CD4-positive, alpha-beta T cell (primary cell): ENCODE measurements at regions not wholly inside any gene's neighbourhood (a gene's known extent, or its start where the extent isn't known, plus 50 kb on each side); places are given as distances from the start of the nearest gene placed in this dataset.

Experiments
- ATAC-seq: fragments of 200-7000 bp; cut with Tn5 transposase; one replicate; pipeline ENCODE4 v1.10.0; 2022; ENCODE audit warnings: mild to moderate bottlenecking; ENCODE audit not compliant: poor library complexity
- CTCF ChIA-PET: fragments of 350-600 bp; sonication (Branson Sonifier 250); formaldehyde crosslinking; loops from one replicate; lab custom pipeline; 2021; ENCODE audit warnings: antibody characterized with exemption, inconsistent platforms; lab: Charles Lee
- POLR2A ChIA-PET: fragments of 350-600 bp; sonication (Branson Sonifier 250); formaldehyde crosslinking; loops from one replicate; lab custom pipeline; 2021; ENCODE audit warnings: antibody characterized with exemption, inconsistent platforms; lab: Charles Lee
- DNase-seq, 14 experiments: peaks; one replicate each; pipeline ENCODE4 v3.0.0-alpha.2; 2013 to 2020; ENCODE audit warnings: mixed read lengths in 2 of 14
- H3K27ac ChIP-seq, 2 donors: one replicate each; pipeline versions ENCODE4 v1.5.1 to v1.7.0; 2013; ENCODE audit warnings: low read length in 2 of 2, low read depth in 1 of 2, mild to moderate bottlenecking in 1 of 2
- H3K27me3 ChIP-seq, 2 experiments: 1 replicate in 1 of 2; 2 replicates in 1 of 2; pipeline versions ENCODE4 v1.6.1 to v1.7.0; 2013; ENCODE audit warnings: low read length in 2 of 2, control low read depth in 1 of 2, mild to moderate bottlenecking in 1 of 2, moderate library complexity in 1 of 2; ENCODE audit not compliant: insufficient read depth in 2 of 2, control insufficient read depth in 1 of 2
- H3K36me3 ChIP-seq: one replicate; pipeline ENCODE4 v1.6.1; 2013; ENCODE audit warnings: low read length, control low read depth; ENCODE audit not compliant: insufficient read depth
- H3K4me1 ChIP-seq: one replicate; pipeline ENCODE4 v1.6.1; 2013; ENCODE audit warnings: low read length, control low read depth; ENCODE audit not compliant: insufficient read depth
- H3K4me3 ChIP-seq: one replicate; pipeline ENCODE4 v1.5.1; 2013; ENCODE audit warnings: mild to moderate bottlenecking, low read length, moderate library complexity
- H3K9me3 ChIP-seq, 2 experiments: 1 replicate in 1 of 2; 2 replicates in 1 of 2; pipeline versions ENCODE4 v1.6.1 to v1.7.0; 2013; ENCODE audit warnings: low read length in 2 of 2, mild to moderate bottlenecking in 2 of 2, control low read depth in 1 of 2, moderate library complexity in 1 of 2; ENCODE audit not compliant: control insufficient read depth in 1 of 2, insufficient read depth in 1 of 2
- H3K27ac Mint-ChIP-seq: one replicate; pipeline ENCODE4 v1.8.0; 2020; ENCODE audit warnings: mixed read lengths
- H3K27me3 Mint-ChIP-seq: one replicate; pipeline ENCODE4 v1.8.0; 2021; ENCODE audit warnings: mixed read lengths
- H3K36me3 Mint-ChIP-seq: one replicate; pipeline ENCODE4 v1.8.0; 2021; ENCODE audit warnings: low read depth, mixed read lengths
- H3K4me1 Mint-ChIP-seq: one replicate; pipeline ENCODE4 v1.8.0; 2021; ENCODE audit warnings: low read depth, mixed read lengths
- H3K4me3 Mint-ChIP-seq: one replicate; pipeline ENCODE4 v1.8.0; 2020; ENCODE audit warnings: mild to moderate bottlenecking, mixed read lengths
- H3K9me3 Mint-ChIP-seq: one replicate; pipeline ENCODE4 v1.8.0; 2020; ENCODE audit warnings: mixed read lengths
- intact Hi-C, 2 experiments: fragments of 100-400 bp; cut with DNase I in 1 of 2; cut with micrococcal nuclease in 1 of 2; formaldehyde crosslinking; loops; one replicate each; pipeline versions ENCODE4 v1.15.1 to v1.9.0; 2023 to 2025; cut with DNase I, micrococcal nuclease
- TF ChIP-seq, protein P1 (sequence below): fragments of 200-600 bp; IDR thresholded peaks from one replicate; pipeline ENCODE4 v1.8.0; 2022; ENCODE audit warnings: antibody characterized with exemption, mild to moderate bottlenecking

DNA sequence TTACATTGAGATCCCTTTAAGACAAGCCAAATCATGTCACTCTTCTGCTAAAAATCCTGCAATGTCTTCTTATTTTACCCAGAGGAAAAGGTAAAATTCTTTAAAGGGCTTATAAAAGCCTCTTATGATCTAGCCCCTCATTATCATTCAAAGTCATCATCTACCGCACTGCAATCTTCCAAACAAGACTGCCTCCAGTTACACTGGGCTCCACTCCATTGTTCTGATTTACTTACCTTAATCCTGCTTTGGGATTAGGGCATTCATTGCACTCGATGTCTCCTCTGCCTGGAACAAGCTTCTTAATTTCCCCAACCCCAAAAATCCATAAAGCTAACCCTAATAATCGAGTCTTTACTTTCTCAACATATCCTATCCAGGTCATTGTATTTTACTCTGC, 269.1 kb downstream of the PCDH18 start:
- Mint-ChIP-seq H3K4me1 (no peaks in the 10 kb centered on the region), H3K27me3 (no peaks in the 10 kb centered on the region), H3K9me3 (peaks cover 11% of the 10 kb centered on the region), H3K4me3 (no peak overlapping the region), H3K36me3 (no peaks in the 10 kb centered on the region), H3K27ac (no peak overlapping the region)
- Histone ChIP-seq H3K36me3 (no peaks in the 10 kb centered on the region), H3K27me3 (no peaks in the 10 kb centered on the region), H3K27ac (no peak overlapping the region), H3K4me1 (no peaks in the 10 kb centered on the region), H3K4me3 (no peak overlapping the region), H3K9me3 (no peaks in the 10 kb centered on the region)
- ChIA-PET POLR2A (no interaction called here), CTCF (no interaction called here)
- intact Hi-C loops: no loop called here
- TF ChIP-seq, protein P1, sequence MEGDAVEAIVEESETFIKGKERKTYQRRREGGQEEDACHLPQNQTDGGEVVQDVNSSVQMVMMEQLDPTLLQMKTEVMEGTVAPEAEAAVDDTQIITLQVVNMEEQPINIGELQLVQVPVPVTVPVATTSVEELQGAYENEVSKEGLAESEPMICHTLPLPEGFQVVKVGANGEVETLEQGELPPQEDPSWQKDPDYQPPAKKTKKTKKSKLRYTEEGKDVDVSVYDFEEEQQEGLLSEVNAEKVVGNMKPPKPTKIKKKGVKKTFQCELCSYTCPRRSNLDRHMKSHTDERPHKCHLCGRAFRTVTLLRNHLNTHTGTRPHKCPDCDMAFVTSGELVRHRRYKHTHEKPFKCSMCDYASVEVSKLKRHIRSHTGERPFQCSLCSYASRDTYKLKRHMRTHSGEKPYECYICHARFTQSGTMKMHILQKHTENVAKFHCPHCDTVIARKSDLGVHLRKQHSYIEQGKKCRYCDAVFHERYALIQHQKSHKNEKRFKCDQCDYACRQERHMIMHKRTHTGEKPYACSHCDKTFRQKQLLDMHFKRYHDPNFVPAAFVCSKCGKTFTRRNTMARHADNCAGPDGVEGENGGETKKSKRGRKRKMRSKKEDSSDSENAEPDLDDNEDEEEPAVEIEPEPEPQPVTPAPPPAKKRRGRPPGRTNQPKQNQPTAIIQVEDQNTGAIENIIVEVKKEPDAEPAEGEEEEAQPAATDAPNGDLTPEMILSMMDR: no peak
- no peak for DNase-seq
- ATAC-seq: no peak

DNA sequence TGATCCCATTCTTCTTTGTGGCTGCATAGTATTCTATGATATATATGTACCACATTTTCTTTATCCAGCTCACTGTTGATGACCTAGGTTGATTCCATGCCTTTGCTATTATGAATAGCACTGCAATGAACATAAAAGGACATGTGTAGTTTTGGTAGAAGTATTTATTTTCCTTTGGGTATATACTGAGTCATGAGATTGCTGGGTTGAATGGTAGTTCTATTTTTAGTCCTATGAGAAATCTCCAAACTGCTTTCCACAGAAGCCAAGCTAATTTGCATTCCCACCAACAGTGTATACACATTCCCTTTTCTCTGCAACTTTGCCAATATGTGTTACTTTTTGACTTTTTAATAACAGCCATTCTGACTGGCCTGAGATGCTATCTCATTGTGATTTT, 278.3 kb downstream of the PCDH18 start:
- Mint-ChIP-seq H3K27me3 (no peaks in the 10 kb centered on the region), H3K27ac (no peak overlapping the region), H3K36me3 (no peaks in the 10 kb centered on the region), H3K9me3 (no peaks in the 10 kb centered on the region), H3K4me3 (no peak overlapping the region), H3K4me1 (no peaks in the 10 kb centered on the region)
- no peak for DNase-seq
- Histone ChIP-seq H3K27me3 (no peaks in the 10 kb centered on the region), H3K4me1 (no peaks in the 10 kb centered on the region), H3K4me3 (no peak overlapping the region), H3K36me3 (no peaks in the 10 kb centered on the region), H3K9me3 (no peaks in the 10 kb centered on the region), H3K27ac (no peak overlapping the region)
- TF ChIP-seq, protein P1: no peak
- intact Hi-C loops: no loop called here
- ChIA-PET CTCF (no interaction called here), POLR2A (no interaction called here)
- ATAC-seq: no peak

DNA sequence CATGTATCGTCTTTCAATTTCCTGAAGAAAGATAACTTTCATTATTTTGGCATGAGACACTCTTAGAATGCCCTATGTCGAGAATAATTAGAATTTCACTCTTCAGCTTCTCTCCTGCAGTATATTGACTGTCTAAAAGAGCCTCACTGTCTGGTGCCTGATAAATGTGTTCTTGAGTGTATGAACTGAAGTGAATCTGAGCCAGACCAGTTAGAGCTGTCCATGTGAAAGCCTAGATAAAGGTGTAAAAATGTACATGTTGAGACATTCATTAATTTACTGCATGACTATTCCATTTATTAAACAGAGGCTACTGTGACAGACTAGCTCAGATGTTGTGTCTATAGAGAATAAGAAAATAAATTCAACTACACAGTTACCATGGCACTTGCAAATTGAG, 283.2 kb downstream of the PCDH18 start:
- no peaks in the 10 kb centered on the region for H3K36me3 ChIP-seq
- no peaks in the 10 kb centered on the region for H3K36me3 Mint-ChIP-seq
- no peaks in the 10 kb centered on the region for H3K4me1 Mint-ChIP-seq
- DNase-seq: no peak
- peaks cover 3% of the 10 kb centered on the region for H3K9me3 Mint-ChIP-seq
- H3K4me3 ChIP-seq: no peak overlapping the region
- no peak overlapping the region for H3K4me3 Mint-ChIP-seq
- intact Hi-C loops: no loop called here
- H3K9me3 ChIP-seq: no peaks in the 10 kb centered on the region
- ChIA-PET POLR2A (no interaction called here), CTCF (no interaction called here)
- H3K27me3 ChIP-seq: no peaks in the 10 kb centered on the region
- no peaks in the 10 kb centered on the region for H3K27me3 Mint-ChIP-seq
- H3K27ac ChIP-seq: no peak overlapping the region
- H3K27ac Mint-ChIP-seq: no peak overlapping the region
- ATAC-seq: no peak
- H3K4me1 ChIP-seq: no peaks in the 10 kb centered on the region
- TF ChIP-seq, protein P1: no peak
